HG03108 (cell line): ENCODE measurements at regions not wholly inside any gene's neighbourhood (a gene's known extent, or its start where the extent isn't known, plus 50 kb on each side); places are given as distances from the start of the nearest gene placed in this dataset.

ENCODE experiments used
- ATAC-seq: cut with Tn5 transposase; IDR thresholded peaks from one replicate; pipeline ENCODE4 v1.9.1; 2021; ENCODE audit warnings: moderate library complexity; ENCODE audit not compliant: unreplicated experiment

DNA sequence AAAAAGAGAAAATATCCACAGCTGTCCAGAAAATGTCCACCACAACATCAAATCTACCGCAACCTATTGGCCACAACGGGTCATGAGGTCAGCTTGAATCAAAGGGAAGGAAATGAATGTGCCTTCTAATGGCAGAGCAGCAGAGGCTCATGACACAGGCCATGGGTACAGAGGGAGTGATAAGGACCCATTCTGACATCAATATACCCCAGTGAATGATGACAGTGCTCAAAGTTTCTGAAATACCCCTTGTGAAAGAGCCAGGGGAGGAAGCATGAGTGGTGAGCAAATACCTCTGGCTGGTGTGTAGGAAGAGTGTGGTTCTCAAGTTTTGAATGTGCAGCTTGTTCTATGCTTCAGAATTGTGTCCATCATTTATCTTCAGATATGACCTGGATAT lies 348.2 kb downstream of the IRX1 start:
- ATAC-seq = no peak

- no peak for ATAC-seq
These were observed 349.3 kb downstream of the IRX1 start for GRCh38 chr5:3944930-3945329.

- ATAC-seq = no peak
These were observed 353.2 kb downstream of the IRX1 start for GRCh38 chr5:3948838-3949237.

DNA sequence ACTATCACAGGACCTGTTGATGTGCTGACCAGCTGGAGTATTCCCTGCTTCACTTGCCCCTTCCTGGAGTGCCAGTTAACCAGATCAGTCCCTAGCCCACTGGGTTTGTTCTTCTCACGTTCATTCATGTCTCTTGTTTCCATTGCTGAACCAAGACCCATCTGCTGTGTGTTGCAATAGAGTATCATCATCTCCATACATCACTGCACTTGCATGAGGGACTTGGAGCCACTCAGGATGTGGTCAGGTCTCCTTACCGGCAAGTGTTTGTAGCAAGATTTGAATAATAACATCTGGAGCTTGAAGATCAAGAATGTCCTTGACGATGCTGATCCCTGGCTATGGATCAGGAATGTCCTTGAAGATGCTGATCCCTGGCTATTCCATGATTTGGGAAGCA lies 358.6 kb downstream of the IRX1 start:
- no peak for ATAC-seq

DNA sequence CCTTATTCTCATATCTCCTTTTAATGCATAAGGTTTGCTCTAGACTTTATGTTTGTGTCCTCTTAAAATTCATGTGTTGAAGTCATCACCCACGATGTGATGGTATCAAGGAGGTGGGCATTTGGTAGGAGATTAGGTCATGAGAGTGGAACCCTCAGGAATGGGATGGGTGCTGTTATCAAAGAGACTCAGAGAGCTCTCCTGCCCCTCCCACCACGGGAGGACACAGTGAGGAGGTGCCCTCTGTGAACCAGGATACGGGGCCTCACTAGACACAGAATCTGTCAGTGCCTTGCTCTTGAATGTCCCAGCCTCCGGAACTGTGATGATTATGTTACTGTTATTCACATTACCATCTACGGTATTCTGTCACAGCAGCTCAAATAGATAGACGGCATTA lies 359.0 kb downstream of the IRX1 start:
- ATAC-seq = no peak

DNA sequence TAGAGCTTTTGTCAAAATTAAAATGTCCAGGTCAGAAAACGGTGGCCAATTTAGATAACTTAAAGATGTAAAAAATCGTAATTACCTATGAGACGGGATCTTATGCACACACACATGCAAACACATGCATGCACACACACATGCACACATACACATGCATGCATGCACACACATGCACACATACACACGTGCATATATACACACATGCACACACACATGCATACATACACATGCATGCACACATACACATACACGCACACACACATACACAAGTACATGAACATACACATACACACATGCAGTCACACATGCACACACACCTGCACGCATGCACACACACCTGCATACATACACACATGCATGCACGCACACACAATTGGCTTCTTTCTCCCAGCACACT lies 362.0 kb downstream of the IRX1 start:
- no peak for ATAC-seq

- no peak for ATAC-seq
These were observed 362.8 kb downstream of the IRX1 start for GRCh38 chr5:3958389-3958788.

DNA sequence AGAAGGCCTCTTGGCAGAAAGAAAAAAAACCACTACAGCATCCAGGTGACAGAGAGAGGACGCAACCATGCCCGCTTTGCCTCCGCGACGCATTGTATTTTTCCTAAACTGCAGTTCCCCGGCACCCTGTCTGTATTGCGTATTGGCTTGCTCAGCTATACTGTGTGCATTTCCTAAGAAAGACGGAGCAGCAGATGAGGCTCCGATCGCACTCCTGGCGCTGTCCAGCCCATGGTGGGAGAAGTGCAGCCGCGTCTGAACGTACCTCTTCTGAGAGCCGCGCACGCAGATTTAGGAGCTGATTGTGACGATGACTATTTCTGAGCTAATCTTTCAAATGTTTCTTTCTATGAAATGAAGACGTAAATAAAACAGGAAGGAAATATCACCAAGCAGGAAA lies 366.5 kb downstream of the IRX1 start:
- ATAC-seq = no peak

GRCh38 chr5:3963652-3964051 lies 368.0 kb downstream of the IRX1 start:
- ATAC-seq = no peak

DNA sequence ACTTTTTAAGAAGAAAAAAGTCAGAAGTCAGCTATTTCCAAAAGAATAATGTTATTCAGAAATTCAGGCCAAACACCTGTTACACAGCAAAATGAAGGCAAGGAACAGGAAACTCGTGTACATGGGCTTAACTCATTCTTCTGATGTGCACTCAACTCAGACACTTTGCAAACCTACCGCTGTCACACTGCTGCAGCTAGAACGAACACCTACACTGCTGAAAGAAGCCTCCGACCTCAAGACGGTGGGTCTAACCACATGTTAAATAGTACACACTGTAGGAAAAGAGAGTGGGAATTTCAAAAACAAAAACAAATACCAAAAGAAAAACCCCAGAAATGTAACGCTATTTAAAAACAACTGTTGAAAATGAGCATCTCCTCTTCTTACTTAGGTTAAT lies 384.5 kb downstream of the IRX1 start:
- ATAC-seq = no peak

- ATAC-seq = no peak
These were observed 392.2 kb downstream of the IRX1 start for GRCh38 chr5:3987867-3988266.

DNA sequence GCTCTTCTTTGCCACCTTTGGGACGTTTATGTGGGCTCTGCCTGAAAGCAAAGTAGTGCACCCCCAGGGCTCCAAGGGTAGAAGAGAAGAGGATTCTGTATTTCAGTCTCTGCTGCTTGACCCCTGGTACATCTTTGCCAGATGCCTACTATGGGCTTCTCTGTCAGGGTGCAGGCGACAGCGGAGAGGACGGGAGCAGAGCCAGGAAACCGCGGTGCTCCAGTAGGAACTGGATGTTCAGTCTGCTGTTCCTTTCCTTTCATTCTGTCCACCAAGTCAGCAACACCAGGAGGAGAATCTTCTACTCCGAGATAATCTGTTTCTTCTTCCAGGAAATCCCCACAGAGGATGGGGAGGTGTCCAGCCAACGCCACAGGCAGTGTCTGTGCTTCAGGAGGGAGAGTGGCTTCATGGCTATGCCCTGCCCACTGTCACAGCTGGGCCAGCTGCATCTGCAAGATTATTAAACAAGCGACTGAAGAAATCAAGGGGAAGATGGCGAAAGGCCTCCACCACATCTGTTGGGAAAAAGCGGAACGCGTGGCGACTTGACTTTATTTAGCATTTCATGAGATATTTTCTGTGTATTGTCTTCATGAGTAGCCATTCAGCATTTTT lies 398.3 kb downstream of the IRX1 start:
- ATAC-seq = no peak

DNA sequence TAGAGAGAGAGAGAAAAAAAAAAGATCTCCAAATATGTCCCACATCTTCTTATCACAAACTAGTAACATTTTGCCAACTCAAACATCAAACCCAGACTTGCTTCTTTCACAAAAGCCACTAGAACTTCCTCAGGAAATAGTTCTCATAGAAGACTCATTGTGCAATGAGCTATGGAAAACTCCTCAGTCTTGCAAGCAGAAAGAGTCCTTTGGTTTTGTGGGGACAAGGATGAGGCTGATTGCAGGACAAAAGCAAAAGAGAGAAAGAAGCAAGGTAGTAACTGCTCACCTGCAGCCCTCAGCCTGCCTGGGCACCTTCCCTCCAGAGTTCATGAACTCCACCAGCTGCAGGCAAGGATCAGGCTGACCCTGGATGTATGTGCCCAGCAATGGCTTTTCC lies 399.0 kb downstream of the IRX1 start:
- no peak for ATAC-seq

GRCh38 chr5:3995954-3996619 lies 400.5 kb downstream of the IRX1 start:
- ATAC-seq = no peak

DNA sequence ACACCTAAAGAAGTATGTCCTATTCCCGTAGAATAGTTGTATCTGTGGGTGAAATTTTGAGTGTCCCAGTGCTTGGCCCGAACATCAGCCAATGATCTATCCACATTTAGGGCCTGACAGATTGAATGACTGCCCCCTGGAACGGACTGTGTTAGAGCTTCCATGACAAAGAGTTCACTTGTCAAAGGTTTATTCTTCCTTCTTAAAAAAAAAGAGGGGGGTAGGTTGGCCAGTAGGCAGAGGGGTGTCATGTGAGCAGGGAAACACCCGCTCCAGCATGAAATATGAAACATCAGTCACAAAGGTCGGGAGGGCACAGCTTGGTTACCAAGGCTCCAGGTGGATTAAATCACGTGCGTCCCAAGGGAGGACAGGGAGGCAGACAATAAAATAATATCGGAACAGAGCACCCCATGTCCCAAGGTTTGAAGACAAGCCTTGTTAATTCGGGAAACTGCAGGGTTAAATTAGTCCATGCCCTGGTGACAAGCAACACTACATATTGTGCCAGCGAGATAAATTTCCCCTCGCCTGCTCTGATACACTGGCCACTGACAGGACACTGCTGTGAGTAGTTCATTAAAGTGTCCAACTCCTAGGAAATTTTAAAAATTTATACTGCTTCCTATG lies 401.2 kb downstream of the IRX1 start:
- ATAC-seq = no peak

DNA sequence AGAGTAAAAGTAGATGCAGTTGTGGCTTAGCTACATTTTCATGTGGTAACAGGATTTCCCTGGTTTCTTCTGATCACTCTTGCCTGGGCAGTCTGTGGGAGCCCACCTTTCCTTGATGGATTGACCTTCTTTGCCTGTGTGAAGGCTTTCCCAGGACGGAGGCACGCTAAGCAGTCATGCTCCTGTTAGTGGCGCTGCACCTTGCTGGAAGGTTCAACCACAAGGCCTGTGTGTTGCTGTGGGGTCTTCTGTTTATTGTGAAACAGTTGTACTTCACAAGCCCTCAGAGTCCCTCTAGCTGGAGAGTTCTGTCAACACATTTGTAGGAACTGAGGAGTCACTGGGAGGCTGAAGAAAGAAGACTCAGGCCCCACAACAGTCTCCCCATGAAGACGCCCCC lies 402.0 kb downstream of the IRX1 start:
- no peak for ATAC-seq

DNA sequence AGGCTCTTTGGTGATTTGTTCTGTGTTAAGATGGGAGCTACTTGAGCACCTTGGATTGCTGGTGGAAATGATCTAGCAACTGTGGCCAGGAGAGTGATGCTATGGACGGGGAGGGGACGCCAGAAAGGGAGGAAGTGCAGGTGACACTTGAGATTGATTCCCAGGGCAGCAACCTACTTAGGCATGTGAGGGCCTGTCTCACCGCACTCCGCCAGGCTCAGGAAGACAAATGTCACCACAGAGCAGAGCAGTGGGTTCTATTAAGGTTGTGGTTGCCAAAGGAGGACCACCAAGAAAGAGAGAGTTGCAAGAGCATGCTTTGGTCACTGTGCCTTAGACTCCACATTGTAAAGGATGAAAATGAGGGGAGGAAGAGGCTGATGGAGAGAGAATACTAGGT lies 404.3 kb downstream of the IRX1 start:
- no peak for ATAC-seq

- ATAC-seq = no peak
These were observed 405.4 kb downstream of the IRX1 start for GRCh38 chr5:4001004-4001403.

- ATAC-seq = no peak
These were observed 406.3 kb downstream of the IRX1 start for GRCh38 chr5:4001758-4002533.

- ATAC-seq = no peak
These were observed 409.7 kb downstream of the IRX1 start for GRCh38 chr5:4005335-4005734.

- ATAC-seq = no peak
These were observed 411.4 kb downstream of the IRX1 start for GRCh38 chr5:4007001-4007400.

- no peak for ATAC-seq
These were observed 416.3 kb downstream of the IRX1 start for GRCh38 chr5:4011943-4012342.
